ENCODE measurements at regions not wholly inside any gene's neighbourhood (a gene's known extent, or its start where the extent isn't known, plus 50 kb on each side); places are given as distances from the start of the nearest gene placed in this dataset.
"Not testable (repeated sequence)": the region's sequence is repeated elsewhere in the genome, so short reads cannot be mapped to it uniquely, and the experiment has no call there.

GRCh38 chr4:174183259-174183658 lies 100.2 kb downstream of the FBXO8 start:
- no peak for DNase-seq (ENCODE audit: low read depth)

- DNase-seq (ENCODE audit: low read depth): no peak
These were observed 101.6 kb downstream of the FBXO8 start for GRCh38 chr4:174181827-174182226.

- DNase-seq (ENCODE audit: low read depth): no peak
These were observed 105.9 kb downstream of the FBXO8 start for GRCh38 chr4:174177536-174177935.

- DNase-seq (ENCODE audit: low read depth): not testable (repeated sequence)
These were observed 107.6 kb downstream of the FBXO8 start for GRCh38 chr4:174175836-174176235.

GRCh38 chr4:174173360-174173759 lies 110.1 kb downstream of the FBXO8 start:
- no peak for DNase-seq (ENCODE audit: low read depth)

- DNase-seq (ENCODE audit: low read depth): no peak
These were observed 111.2 kb downstream of the FBXO8 start for GRCh38 chr4:174172274-174172673.

- no peak for DNase-seq (ENCODE audit: low read depth)
These were observed 112.6 kb downstream of the FBXO8 start for GRCh38 chr4:174170906-174171305.

GRCh38 chr4:174170091-174170490 lies 113.4 kb downstream of the FBXO8 start:
- no peak for DNase-seq (ENCODE audit: low read depth)

GRCh38 chr4:174157106-174157607 lies 126.3 kb downstream of the FBXO8 start:
- DNase-seq (ENCODE audit: low read depth): no peak

- DNase-seq (ENCODE audit: low read depth): peak; percentile 46
These were observed 127.1 kb downstream of the FBXO8 start for GRCh38 chr4:174156239-174156826.

GRCh38 chr4:174154215-174154854 lies 129.1 kb downstream of the FBXO8 start:
- peak; percentile 54 for DNase-seq (ENCODE audit: low read depth)

- no peak for DNase-seq (ENCODE audit: low read depth)
These were observed 130.6 kb downstream of the FBXO8 start for GRCh38 chr4:174152717-174153466.

- no peak for DNase-seq (ENCODE audit: low read depth)
These were observed 135.6 kb downstream of the FBXO8 start for GRCh38 chr4:174147863-174148262.

- DNase-seq (ENCODE audit: low read depth): no peak
These were observed 139.4 kb downstream of the FBXO8 start for GRCh38 chr4:174144106-174144505.

- DNase-seq (ENCODE audit: low read depth): no peak
These were observed 141.6 kb downstream of the FBXO8 start for GRCh38 chr4:174141876-174142275.

GRCh38 chr4:174138616-174139015 lies 144.9 kb downstream of the FBXO8 start:
- no peak for DNase-seq (ENCODE audit: low read depth)

GRCh38 chr4:174137698-174138097 lies 145.8 kb downstream of the FBXO8 start:
- no peak for DNase-seq (ENCODE audit: low read depth)

- peak; percentile 27 for DNase-seq (ENCODE audit: low read depth)
These were observed 147.5 kb downstream of the FBXO8 start for GRCh38 chr4:174135936-174136406.

- DNase-seq (ENCODE audit: low read depth): no peak
These were observed 147.9 kb downstream of the FBXO8 start for GRCh38 chr4:174135530-174135929.

GRCh38 chr4:174134361-174134760 lies 149.1 kb downstream of the FBXO8 start:
- no peak for DNase-seq (ENCODE audit: low read depth)

GRCh38 chr4:174133551-174133950 lies 149.9 kb downstream of the FBXO8 start:
- no peak for DNase-seq (ENCODE audit: low read depth)

- no peak for DNase-seq (ENCODE audit: low read depth)
These were observed 151.6 kb downstream of the FBXO8 start for GRCh38 chr4:174131901-174132300.

GRCh38 chr4:174122705-174123104 lies 160.8 kb downstream of the FBXO8 start:
- no peak for DNase-seq (ENCODE audit: low read depth)

Measured in RPMI7951 (cell line).